ENCODE measurements at regions not wholly inside any gene's neighbourhood (a gene's known extent, or its start where the extent isn't known, plus 50 kb on each side); places are given as distances from the start of the nearest gene placed in this dataset.
"Not testable (repeated sequence)": the region's sequence is repeated elsewhere in the genome, so short reads cannot be mapped to it uniquely, and the experiment has no call there.

GRCh38 chr5:7289634-7290033 lies 106.3 kb upstream of the ADCY2 start:
- not testable (repeated sequence) for DNase-seq (ENCODE audit: low read depth in 3 of 3)

- DNase-seq (ENCODE audit: low read depth in 3 of 3), result not testable (repeated sequence)
These were observed 98.1 kb upstream of the ADCY2 start for GRCh38 chr5:7297821-7298220.

GRCh38 chr5:7299731-7300130 lies 96.2 kb upstream of the ADCY2 start:
- DNase-seq (ENCODE audit: low read depth in 3 of 3), result not testable (repeated sequence)

- not testable (repeated sequence) for DNase-seq (ENCODE audit: low read depth in 3 of 3)
These were observed 90.8 kb upstream of the ADCY2 start for GRCh38 chr5:7305000-7305674.

- DNase-seq (ENCODE audit: low read depth in 3 of 3), result not testable (repeated sequence)
These were observed 89.4 kb upstream of the ADCY2 start for GRCh38 chr5:7306556-7306955.

- DNase-seq (ENCODE audit: low read depth in 3 of 3), result not testable (repeated sequence)
These were observed 88.2 kb upstream of the ADCY2 start for GRCh38 chr5:7307709-7308108.

- DNase-seq (ENCODE audit: low read depth in 3 of 3), result not testable (repeated sequence)
These were observed 86.2 kb upstream of the ADCY2 start for GRCh38 chr5:7309715-7310114.

- DNase-seq (ENCODE audit: low read depth in 3 of 3), result not testable (repeated sequence)
These were observed 85.3 kb upstream of the ADCY2 start for GRCh38 chr5:7310656-7311055.

GRCh38 chr5:7315118-7315517 lies 80.8 kb upstream of the ADCY2 start:
- DNase-seq (ENCODE audit: low read depth in 3 of 3), result no peak

GRCh38 chr5:7317751-7318150 lies 78.2 kb upstream of the ADCY2 start:
- no peak for DNase-seq (ENCODE audit: low read depth in 3 of 3)

- DNase-seq (ENCODE audit: low read depth in 3 of 3), result no peak
These were observed 75.1 kb upstream of the ADCY2 start for GRCh38 chr5:7320701-7321301.

GRCh38 chr5:7321724-7322123 lies 74.2 kb upstream of the ADCY2 start:
- no peak for DNase-seq (ENCODE audit: low read depth in 3 of 3)

GRCh38 chr5:7324919-7325318 lies 71.0 kb upstream of the ADCY2 start:
- DNase-seq (ENCODE audit: low read depth in 3 of 3), result no peak

- no peak for DNase-seq (ENCODE audit: low read depth in 3 of 3)
These were observed 69.7 kb upstream of the ADCY2 start for GRCh38 chr5:7325975-7326913.

- DNase-seq (ENCODE audit: low read depth in 3 of 3), result no peak
These were observed 66.8 kb upstream of the ADCY2 start for GRCh38 chr5:7329141-7329540.

- DNase-seq (ENCODE audit: low read depth in 3 of 3), result no peak
These were observed 66.2 kb upstream of the ADCY2 start for GRCh38 chr5:7329712-7330111.

GRCh38 chr5:7330256-7330655 lies 65.7 kb upstream of the ADCY2 start:
- no peak for DNase-seq (ENCODE audit: low read depth in 3 of 3)

- DNase-seq (ENCODE audit: low read depth in 3 of 3), result no peak
These were observed 64.8 kb upstream of the ADCY2 start for GRCh38 chr5:7331131-7331530.
